ENCODE measurements at regions not wholly inside any gene's neighbourhood (a gene's known extent, or its start where the extent isn't known, plus 50 kb on each side); places are given as distances from the start of the nearest gene placed in this dataset.

- TF ChIP-seq IRF4 (IDR thresholded peaks at IDR 0.05; ENCODE audit: low read depth, low read length), result no peak
- TF ChIP-seq CTCF (IDR thresholded peaks at IDR 0.05 in 2 of 3, conservative IDR thresholded peaks at IDR 0.05 in 1 of 3; ENCODE audit: control insufficient read depth in 2 of 3, extremely low read depth in 1 of 3, insufficient read depth in 1 of 3, low read depth in 3 of 3, low read length in 3 of 3), result no peak
- no peak for TF ChIP-seq POLR2AphosphoS2 (IDR thresholded peaks at IDR 0.05; ENCODE audit: low read depth, low read length)
- no peak for TF ChIP-seq HSF1 (IDR thresholded peaks at IDR 0.05; ENCODE audit: low read depth, low read length)
- no peak for TF ChIP-seq CEBPZ (IDR thresholded peaks at IDR 0.05; ENCODE audit: low read depth, low read length)
These were observed 333.9 kb upstream of the PIK3C3 start for GRCh38 chr18:41621177-41621576.

Measured in GM12878 (cell line).